ENCODE measurements at regions not wholly inside any gene's neighbourhood (a gene's known extent, or its start where the extent isn't known, plus 50 kb on each side); places are given as distances from the start of the nearest gene placed in this dataset.
A peak's percentile ranks its signal among the peaks of the same experiment; 100 is the strongest.

DNA sequence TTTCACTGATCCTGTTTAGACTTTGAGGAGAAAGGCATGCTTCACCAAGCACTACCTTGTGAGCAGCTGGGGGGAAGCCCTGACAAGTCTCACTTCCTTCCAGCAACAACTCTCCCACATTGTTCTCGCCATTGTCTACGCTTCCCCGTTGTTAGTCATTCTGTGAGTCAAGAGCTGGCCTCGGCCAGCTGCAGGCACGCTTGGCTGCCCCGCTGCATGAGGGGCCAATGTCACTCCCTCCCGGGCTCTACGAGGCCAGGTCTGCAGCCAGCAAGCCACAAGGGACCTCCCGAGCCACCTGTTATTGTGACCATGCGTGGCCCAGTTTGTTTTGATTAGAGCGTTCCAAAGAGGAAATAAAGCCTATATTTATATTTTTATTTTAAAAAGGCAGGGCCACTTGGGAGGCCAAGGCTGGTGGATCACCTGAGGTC is 220.9 kb downstream of the FOXO1 start (continued):
- TF ChIP-seq, protein P1, sequence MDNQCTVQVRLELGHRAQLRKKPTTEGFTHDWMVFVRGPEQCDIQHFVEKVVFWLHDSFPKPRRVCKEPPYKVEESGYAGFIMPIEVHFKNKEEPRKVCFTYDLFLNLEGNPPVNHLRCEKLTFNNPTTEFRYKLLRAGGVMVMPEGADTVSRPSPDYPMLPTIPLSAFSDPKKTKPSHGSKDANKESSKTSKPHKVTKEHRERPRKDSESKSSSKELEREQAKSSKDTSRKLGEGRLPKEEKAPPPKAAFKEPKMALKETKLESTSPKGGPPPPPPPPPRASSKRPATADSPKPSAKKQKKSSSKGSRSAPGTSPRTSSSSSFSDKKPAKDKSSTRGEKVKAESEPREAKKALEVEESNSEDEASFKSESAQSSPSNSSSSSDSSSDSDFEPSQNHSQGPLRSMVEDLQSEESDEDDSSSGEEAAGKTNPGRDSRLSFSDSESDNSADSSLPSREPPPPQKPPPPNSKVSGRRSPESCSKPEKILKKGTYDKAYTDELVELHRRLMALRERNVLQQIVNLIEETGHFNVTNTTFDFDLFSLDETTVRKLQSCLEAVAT (IDR thresholded peaks at IDR 0.05), result peak; percentile 86
- TF ChIP-seq JUNB (IDR thresholded peaks at IDR 0.05) (peak; percentile 97), CHD4 (IDR thresholded peaks at IDR 0.05) (no peak), MEF2B (IDR thresholded peaks at IDR 0.05; ENCODE audit: partially characterized antibody, poor library complexity, severe bottlenecking) (peak; percentile 95), SMAD5 (IDR thresholded peaks at IDR 0.05; ENCODE audit: low read depth) (no peak), EZH2 (IDR thresholded peaks at IDR 0.05; ENCODE audit: borderline replicate concordance, control insufficient read depth, low read depth, low read length) (no peak), POLR2AphosphoS5 (IDR thresholded peaks at IDR 0.05; ENCODE audit: low read length) (no peak), NR2C2 (IDR thresholded peaks at IDR 0.05; ENCODE audit: borderline replicate concordance, control insufficient read depth, insufficient read length, low read depth) (no peak), CBFB (IDR thresholded peaks at IDR 0.05; ENCODE audit: low read depth) (peak; percentile 90), CREB1 (IDR thresholded peaks at IDR 0.05; ENCODE audit: low read depth) (peak; percentile 73), STAT1 (conservative IDR thresholded peaks at IDR 0.05) (no peak)
- TF ChIP-seq, protein P2, sequence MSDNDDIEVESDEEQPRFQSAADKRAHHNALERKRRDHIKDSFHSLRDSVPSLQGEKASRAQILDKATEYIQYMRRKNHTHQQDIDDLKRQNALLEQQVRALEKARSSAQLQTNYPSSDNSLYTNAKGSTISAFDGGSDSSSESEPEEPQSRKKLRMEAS (IDR thresholded peaks at IDR 0.05; ENCODE audit: low read depth, low read length), result peak; percentile 84
- TF ChIP-seq, protein P3, sequence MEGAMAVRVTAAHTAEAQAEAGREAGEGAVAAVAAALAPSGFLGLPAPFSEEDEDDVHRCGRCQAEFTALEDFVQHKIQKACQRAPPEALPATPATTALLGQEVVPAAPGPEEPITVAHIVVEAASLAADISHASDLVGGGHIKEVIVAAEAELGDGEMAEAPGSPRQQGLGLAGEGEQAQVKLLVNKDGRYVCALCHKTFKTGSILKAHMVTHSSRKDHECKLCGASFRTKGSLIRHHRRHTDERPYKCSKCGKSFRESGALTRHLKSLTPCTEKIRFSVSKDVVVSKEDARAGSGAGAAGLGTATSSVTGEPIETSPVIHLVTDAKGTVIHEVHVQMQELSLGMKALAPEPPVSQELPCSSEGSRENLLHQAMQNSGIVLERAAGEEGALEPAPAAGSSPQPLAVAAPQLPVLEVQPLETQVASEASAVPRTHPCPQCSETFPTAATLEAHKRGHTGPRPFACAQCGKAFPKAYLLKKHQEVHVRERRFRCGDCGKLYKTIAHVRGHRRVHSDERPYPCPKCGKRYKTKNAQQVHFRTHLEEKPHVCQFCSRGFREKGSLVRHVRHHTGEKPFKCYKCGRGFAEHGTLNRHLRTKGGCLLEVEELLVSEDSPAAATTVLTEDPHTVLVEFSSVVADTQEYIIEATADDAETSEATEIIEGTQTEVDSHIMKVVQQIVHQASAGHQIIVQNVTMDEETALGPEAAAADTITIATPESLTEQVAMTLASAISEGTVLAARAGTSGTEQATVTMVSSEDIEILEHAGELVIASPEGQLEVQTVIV (IDR thresholded peaks at IDR 0.05; ENCODE audit: borderline replicate concordance, partially characterized antibody), result no peak
- TF ChIP-seq, protein P4, sequence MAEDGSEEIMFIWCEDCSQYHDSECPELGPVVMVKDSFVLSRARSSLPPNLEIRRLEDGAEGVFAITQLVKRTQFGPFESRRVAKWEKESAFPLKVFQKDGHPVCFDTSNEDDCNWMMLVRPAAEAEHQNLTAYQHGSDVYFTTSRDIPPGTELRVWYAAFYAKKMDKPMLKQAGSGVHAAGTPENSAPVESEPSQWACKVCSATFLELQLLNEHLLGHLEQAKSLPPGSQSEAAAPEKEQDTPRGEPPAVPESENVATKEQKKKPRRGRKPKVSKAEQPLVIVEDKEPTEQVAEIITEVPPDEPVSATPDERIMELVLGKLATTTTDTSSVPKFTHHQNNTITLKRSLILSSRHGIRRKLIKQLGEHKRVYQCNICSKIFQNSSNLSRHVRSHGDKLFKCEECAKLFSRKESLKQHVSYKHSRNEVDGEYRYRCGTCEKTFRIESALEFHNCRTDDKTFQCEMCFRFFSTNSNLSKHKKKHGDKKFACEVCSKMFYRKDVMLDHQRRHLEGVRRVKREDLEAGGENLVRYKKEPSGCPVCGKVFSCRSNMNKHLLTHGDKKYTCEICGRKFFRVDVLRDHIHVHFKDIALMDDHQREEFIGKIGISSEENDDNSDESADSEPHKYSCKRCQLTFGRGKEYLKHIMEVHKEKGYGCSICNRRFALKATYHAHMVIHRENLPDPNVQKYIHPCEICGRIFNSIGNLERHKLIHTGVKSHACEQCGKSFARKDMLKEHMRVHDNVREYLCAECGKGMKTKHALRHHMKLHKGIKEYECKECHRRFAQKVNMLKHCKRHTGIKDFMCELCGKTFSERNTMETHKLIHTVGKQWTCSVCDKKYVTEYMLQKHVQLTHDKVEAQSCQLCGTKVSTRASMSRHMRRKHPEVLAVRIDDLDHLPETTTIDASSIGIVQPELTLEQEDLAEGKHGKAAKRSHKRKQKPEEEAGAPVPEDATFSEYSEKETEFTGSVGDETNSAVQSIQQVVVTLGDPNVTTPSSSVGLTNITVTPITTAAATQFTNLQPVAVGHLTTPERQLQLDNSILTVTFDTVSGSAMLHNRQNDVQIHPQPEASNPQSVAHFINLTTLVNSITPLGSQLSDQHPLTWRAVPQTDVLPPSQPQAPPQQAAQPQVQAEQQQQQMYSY (CRISPR knock-in tag; IDR thresholded peaks at IDR 0.05), result no peak
- TF ChIP-seq, protein P5, sequence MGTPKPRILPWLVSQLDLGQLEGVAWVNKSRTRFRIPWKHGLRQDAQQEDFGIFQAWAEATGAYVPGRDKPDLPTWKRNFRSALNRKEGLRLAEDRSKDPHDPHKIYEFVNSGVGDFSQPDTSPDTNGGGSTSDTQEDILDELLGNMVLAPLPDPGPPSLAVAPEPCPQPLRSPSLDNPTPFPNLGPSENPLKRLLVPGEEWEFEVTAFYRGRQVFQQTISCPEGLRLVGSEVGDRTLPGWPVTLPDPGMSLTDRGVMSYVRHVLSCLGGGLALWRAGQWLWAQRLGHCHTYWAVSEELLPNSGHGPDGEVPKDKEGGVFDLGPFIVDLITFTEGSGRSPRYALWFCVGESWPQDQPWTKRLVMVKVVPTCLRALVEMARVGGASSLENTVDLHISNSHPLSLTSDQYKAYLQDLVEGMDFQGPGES (IDR thresholded peaks at IDR 0.05), result no peak
- TF ChIP-seq, protein P6, sequence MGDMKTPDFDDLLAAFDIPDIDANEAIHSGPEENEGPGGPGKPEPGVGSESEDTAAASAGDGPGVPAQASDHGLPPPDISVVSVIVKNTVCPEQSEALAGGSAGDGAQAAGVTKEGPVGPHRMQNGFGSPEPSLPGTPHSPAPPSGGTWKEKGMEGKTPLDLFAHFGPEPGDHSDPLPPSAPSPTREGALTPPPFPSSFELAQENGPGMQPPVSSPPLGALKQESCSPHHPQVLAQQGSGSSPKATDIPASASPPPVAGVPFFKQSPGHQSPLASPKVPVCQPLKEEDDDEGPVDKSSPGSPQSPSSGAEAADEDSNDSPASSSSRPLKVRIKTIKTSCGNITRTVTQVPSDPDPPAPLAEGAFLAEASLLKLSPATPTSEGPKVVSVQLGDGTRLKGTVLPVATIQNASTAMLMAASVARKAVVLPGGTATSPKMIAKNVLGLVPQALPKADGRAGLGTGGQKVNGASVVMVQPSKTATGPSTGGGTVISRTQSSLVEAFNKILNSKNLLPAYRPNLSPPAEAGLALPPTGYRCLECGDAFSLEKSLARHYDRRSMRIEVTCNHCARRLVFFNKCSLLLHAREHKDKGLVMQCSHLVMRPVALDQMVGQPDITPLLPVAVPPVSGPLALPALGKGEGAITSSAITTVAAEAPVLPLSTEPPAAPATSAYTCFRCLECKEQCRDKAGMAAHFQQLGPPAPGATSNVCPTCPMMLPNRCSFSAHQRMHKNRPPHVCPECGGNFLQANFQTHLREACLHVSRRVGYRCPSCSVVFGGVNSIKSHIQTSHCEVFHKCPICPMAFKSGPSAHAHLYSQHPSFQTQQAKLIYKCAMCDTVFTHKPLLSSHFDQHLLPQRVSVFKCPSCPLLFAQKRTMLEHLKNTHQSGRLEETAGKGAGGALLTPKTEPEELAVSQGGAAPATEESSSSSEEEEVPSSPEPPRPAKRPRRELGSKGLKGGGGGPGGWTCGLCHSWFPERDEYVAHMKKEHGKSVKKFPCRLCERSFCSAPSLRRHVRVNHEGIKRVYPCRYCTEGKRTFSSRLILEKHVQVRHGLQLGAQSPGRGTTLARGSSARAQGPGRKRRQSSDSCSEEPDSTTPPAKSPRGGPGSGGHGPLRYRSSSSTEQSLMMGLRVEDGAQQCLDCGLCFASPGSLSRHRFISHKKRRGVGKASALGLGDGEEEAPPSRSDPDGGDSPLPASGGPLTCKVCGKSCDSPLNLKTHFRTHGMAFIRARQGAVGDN (IDR thresholded peaks at IDR 0.05), result peak; percentile 71; the same call in 1 of the 2 replicates
